ENCODE measurements at regions not wholly inside any gene's neighbourhood (a gene's known extent, or its start where the extent isn't known, plus 50 kb on each side); places are given as distances from the start of the nearest gene placed in this dataset.

DNA sequence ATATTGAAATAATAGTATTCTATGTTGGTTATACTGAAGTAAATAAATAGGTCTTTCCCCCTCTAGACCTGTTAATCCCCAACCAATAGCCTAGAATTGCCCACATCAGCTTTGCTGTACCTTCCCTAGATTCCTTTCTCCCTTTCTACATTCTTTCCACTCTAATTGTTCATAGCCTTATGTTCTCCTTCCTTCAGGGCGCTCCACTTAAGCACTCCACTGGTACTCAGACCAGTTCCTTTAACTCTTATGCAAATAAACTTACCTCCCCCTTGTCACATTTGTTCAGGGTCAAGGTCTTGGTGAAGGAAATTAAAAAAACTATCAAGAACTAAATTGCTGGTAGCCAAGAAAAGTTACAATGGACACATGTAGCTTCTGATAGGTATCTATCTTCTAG, 294.8 kb downstream of the UTP18 start:
- no peaks in the 10 kb centered on the region for H3K4me1 ChIP-seq
- no peak overlapping the region for H3K4me3 ChIP-seq
- H3K27ac ChIP-seq = no peak overlapping the region
- no peaks in the 10 kb centered on the region for H3K36me3 ChIP-seq
- no peaks in the 10 kb centered on the region for H3K9me3 ChIP-seq
- WGBS, 2 donors (ENCODE audit: low coverage in 1 of 2) = 92% methylated on average over 1 of the region's 1 CpG; no CpG with 5 or more reads in 1 of the 2 donors
- no peak for TF ChIP-seq POLR2A (IDR thresholded peaks at IDR 0.05)
- TF ChIP-seq POLR2AphosphoS5 (IDR thresholded peaks at IDR 0.05) = no peak
- TF ChIP-seq, protein P1, sequence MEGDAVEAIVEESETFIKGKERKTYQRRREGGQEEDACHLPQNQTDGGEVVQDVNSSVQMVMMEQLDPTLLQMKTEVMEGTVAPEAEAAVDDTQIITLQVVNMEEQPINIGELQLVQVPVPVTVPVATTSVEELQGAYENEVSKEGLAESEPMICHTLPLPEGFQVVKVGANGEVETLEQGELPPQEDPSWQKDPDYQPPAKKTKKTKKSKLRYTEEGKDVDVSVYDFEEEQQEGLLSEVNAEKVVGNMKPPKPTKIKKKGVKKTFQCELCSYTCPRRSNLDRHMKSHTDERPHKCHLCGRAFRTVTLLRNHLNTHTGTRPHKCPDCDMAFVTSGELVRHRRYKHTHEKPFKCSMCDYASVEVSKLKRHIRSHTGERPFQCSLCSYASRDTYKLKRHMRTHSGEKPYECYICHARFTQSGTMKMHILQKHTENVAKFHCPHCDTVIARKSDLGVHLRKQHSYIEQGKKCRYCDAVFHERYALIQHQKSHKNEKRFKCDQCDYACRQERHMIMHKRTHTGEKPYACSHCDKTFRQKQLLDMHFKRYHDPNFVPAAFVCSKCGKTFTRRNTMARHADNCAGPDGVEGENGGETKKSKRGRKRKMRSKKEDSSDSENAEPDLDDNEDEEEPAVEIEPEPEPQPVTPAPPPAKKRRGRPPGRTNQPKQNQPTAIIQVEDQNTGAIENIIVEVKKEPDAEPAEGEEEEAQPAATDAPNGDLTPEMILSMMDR (IDR thresholded peaks at IDR 0.05) = no peak
- no peak for TF ChIP-seq EP300 (IDR thresholded peaks at IDR 0.05)
- ATAC-seq = no peak
- H3K27me3 ChIP-seq = peaks cover 7% of the 10 kb centered on the region

- Histone ChIP-seq H3K27me3 (peaks cover 24% of the 10 kb centered on the region), H3K4me3 (no peak overlapping the region), H3K9me3 (no peaks in the 10 kb centered on the region), H3K4me1 (no peaks in the 10 kb centered on the region), H3K27ac (no peak overlapping the region), H3K36me3 (no peaks in the 10 kb centered on the region)
- no peak for ATAC-seq
- TF ChIP-seq POLR2AphosphoS5 (IDR thresholded peaks at IDR 0.05) (no peak), EP300 (IDR thresholded peaks at IDR 0.05) (no peak)
- 71 to 81% methylated on average over 3 of the region's 3 CpGs for WGBS, 2 donors (ENCODE audit: low coverage in 1 of 2)
Measured at GRCh38 chr17:51559778-51560177, 299.4 kb downstream of the UTP18 start.

GRCh38 chr17:51560398-51560797, 300.1 kb downstream of the UTP18 start:
- H3K4me3 ChIP-seq = no peak overlapping the region
- no peaks in the 10 kb centered on the region for H3K36me3 ChIP-seq
- no peaks in the 10 kb centered on the region for H3K4me1 ChIP-seq
- TF ChIP-seq POLR2AphosphoS5 (IDR thresholded peaks at IDR 0.05) (no peak), POLR2A (IDR thresholded peaks at IDR 0.05) (no peak), EP300 (IDR thresholded peaks at IDR 0.05) (no peak)
- TF ChIP-seq, protein P1 (IDR thresholded peaks at IDR 0.05) = no peak
- ATAC-seq = no peak
- H3K9me3 ChIP-seq = no peaks in the 10 kb centered on the region
- no peak overlapping the region for H3K27ac ChIP-seq
- peaks cover 24% of the 10 kb centered on the region for H3K27me3 ChIP-seq

- ATAC-seq = no peak
- no peaks in the 10 kb centered on the region for H3K36me3 ChIP-seq
- TF ChIP-seq, protein P1 (IDR thresholded peaks at IDR 0.05) = no peak
- no peak for TF ChIP-seq POLR2A (IDR thresholded peaks at IDR 0.05)
- no peak for TF ChIP-seq EP300 (IDR thresholded peaks at IDR 0.05)
- no peak overlapping the region for H3K4me3 ChIP-seq
- no peaks in the 10 kb centered on the region for H3K9me3 ChIP-seq
- peaks cover 25% of the 10 kb centered on the region for H3K27me3 ChIP-seq
- no peaks in the 10 kb centered on the region for H3K4me1 ChIP-seq
- no peak overlapping the region for H3K27ac ChIP-seq
- WGBS, 2 donors (ENCODE audit: low coverage in 1 of 2) = 71 to 84% methylated on average over 3 of the region's 3 CpGs
Measured at GRCh38 chr17:51563961-51564360, 303.6 kb downstream of the UTP18 start.

DNA sequence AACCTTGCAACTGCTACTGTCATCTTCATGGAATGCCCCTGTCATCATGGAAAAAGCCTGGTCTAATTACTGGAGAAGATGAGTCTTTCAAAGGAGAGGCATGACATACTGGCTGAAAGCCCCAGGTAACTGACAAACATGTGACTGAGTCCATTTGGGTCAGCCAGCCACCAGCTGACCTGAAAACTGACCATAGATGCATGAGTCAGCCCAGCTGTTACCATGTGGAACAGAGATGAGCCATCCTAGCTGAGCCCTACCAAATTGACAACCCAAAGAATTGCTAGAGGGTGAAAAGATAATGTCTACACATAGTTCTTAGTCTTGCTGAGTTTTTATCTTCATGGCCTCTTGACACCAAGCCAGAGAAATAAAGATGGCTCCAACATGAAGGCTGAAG, 311.8 kb downstream of the UTP18 start:
- H3K4me3 ChIP-seq = no peak overlapping the region
- H3K27ac ChIP-seq = no peak overlapping the region
- H3K4me1 ChIP-seq = no peaks in the 10 kb centered on the region
- no peak for ATAC-seq
- peaks cover 6% of the 10 kb centered on the region for H3K27me3 ChIP-seq
- H3K36me3 ChIP-seq = no peaks in the 10 kb centered on the region
- TF ChIP-seq POLR2A (IDR thresholded peaks at IDR 0.05) = no peak
- no peak for TF ChIP-seq POLR2AphosphoS5 (IDR thresholded peaks at IDR 0.05)
- TF ChIP-seq, protein P1 (IDR thresholded peaks at IDR 0.05) = no peak
- no peak for TF ChIP-seq EP300 (IDR thresholded peaks at IDR 0.05)
- peaks cover 0 to 8% (median 0%) of the 10 kb centered on the region in 3 donors for H3K9me3 ChIP-seq
